NCI-H526 treated with DMSO at 0.1 percent for 48 hours (cell line): ENCODE measurements at regions not wholly inside any gene's neighbourhood (a gene's known extent, or its start where the extent isn't known, plus 50 kb on each side); places are given as distances from the start of the nearest gene placed in this dataset.
"Not testable (repeated sequence)": the region's sequence is repeated elsewhere in the genome, so short reads cannot be mapped to it uniquely, and the experiment has no call there.

Experiments used
- DNase-seq: peaks from one replicate; lab custom pipeline; 2025; lab: John Stamatoyannopoulos, UW

- no peak for DNase-seq
Measured at GRCh38 chr10:81444242-81444929, 430.6 kb upstream of the NRG3 start.

GRCh38 chr10:81450651-81451050 is 424.3 kb upstream of the NRG3 start:
- DNase-seq, result no peak

- DNase-seq, result no peak
Measured at GRCh38 chr10:81472927-81473470, 402.0 kb upstream of the NRG3 start.

GRCh38 chr10:81473755-81474154 is 401.2 kb upstream of the NRG3 start:
- DNase-seq, result no peak

GRCh38 chr10:81479316-81479715 is 395.7 kb upstream of the NRG3 start:
- no peak for DNase-seq

GRCh38 chr10:81496626-81497025 is 378.4 kb upstream of the NRG3 start:
- DNase-seq, result no peak

GRCh38 chr10:81498011-81498551 is 376.9 kb upstream of the NRG3 start:
- no peak for DNase-seq

GRCh38 chr10:81502677-81503359 is 372.2 kb upstream of the NRG3 start:
- no peak for DNase-seq

GRCh38 chr10:81505777-81506176 is 369.2 kb upstream of the NRG3 start:
- DNase-seq, result not testable (repeated sequence)

GRCh38 chr10:81514811-81515210 is 360.2 kb upstream of the NRG3 start:
- DNase-seq, result no peak

GRCh38 chr10:81520688-81521087 is 354.3 kb upstream of the NRG3 start:
- no peak for DNase-seq

- no peak for DNase-seq
Measured at GRCh38 chr10:81524467-81524866, 350.5 kb upstream of the NRG3 start.

GRCh38 chr10:81532403-81532802 is 342.6 kb upstream of the NRG3 start:
- no peak for DNase-seq

- no peak for DNase-seq
Measured at GRCh38 chr10:81534991-81535390, 340.0 kb upstream of the NRG3 start.

- no peak for DNase-seq
Measured at GRCh38 chr10:81541517-81541916, 333.5 kb upstream of the NRG3 start.

- DNase-seq, result no peak
Measured at GRCh38 chr10:81546243-81546642, 328.8 kb upstream of the NRG3 start.

GRCh38 chr10:81548160-81548559 is 326.8 kb upstream of the NRG3 start:
- no peak for DNase-seq

GRCh38 chr10:81564143-81564542 is 310.9 kb upstream of the NRG3 start:
- DNase-seq, result no peak

- no peak for DNase-seq
Measured at GRCh38 chr10:81569488-81569887, 305.5 kb upstream of the NRG3 start.

GRCh38 chr10:81570349-81570748 is 304.6 kb upstream of the NRG3 start:
- no peak for DNase-seq

- no peak for DNase-seq
Measured at GRCh38 chr10:81570878-81571794, 303.9 kb upstream of the NRG3 start.

GRCh38 chr10:81575036-81575435 is 300.0 kb upstream of the NRG3 start:
- no peak for DNase-seq
